Spleen (tissue), 11 donors: ENCODE measurements at regions not wholly inside any gene's neighbourhood (a gene's known extent, or its start where the extent isn't known, plus 50 kb on each side); places are given as distances from the start of the nearest gene placed in this dataset.

ENCODE experiments used
- DNase-seq: peaks from one replicate; pipeline ENCODE4 v3.0.0-alpha.2; 2020
- H3K27ac ChIP-seq, 8 donors: fragments of 200-600 bp; sonication (generic) in 7 of 8; 1 replicate in 4 of 8; 2 replicates in 4 of 8; pipeline versions ENCODE4 v1.5.0 to v1.8.0; 2016 to 2021; ENCODE audit warnings: inconsistent platforms in 4 of 8, mild to moderate bottlenecking in 4 of 8, moderate library complexity in 1 of 8
- H3K27me3 ChIP-seq, 7 donors: fragments of 200-600 bp; sonication (generic) in 6 of 7; replicated peaks in 1 of 7; 1 replicate in 4 of 7; 2 replicates in 3 of 7; pipeline versions ENCODE4 v1.5.0 to v1.8.0; 2016 to 2021; ENCODE audit warnings: inconsistent platforms in 3 of 7, mild to moderate bottlenecking in 1 of 7
- H3K36me3 ChIP-seq, 6 donors: fragments of 200-600 bp; sonication (generic) in 5 of 6; 1 replicate in 4 of 6; 2 replicates in 2 of 6; pipeline versions ENCODE4 v1.5.0 to v1.8.0; 2016 to 2021; ENCODE audit warnings: inconsistent platforms in 2 of 6
- H3K4me1 ChIP-seq, 6 donors: fragments of 200-600 bp; sonication (generic) in 5 of 6; 1 replicate in 3 of 6; 2 replicates in 3 of 6; pipeline versions ENCODE4 v1.5.0 to v1.8.0; 2016 to 2021; ENCODE audit warnings: inconsistent platforms in 3 of 6
- H3K4me3 ChIP-seq, 8 donors: fragments of 200-600 bp; sonication (generic) in 7 of 8; 1 replicate in 4 of 8; 2 replicates in 4 of 8; pipeline versions ENCODE4 v1.5.0 to v1.8.0; 2016 to 2021; ENCODE audit warnings: inconsistent platforms in 4 of 8, mild to moderate bottlenecking in 4 of 8, moderate library complexity in 2 of 8
- H3K9me3 ChIP-seq, 8 donors: fragments of 200-600 bp; sonication (generic) in 7 of 8; 1 replicate in 4 of 8; 2 replicates in 4 of 8; pipeline versions ENCODE4 v1.5.0 to v1.8.0; 2016 to 2021; ENCODE audit warnings: inconsistent platforms in 4 of 8
- POLR2A ChIP-seq, 3 donors: fragments of 450-650 bp; IDR thresholded peaks; one replicate each; pipeline ENCODE4 v1.5.1; 2017; ENCODE audit warnings: antibody characterized with exemption in 3 of 3, mild to moderate bottlenecking in 1 of 3
- POLR2AphosphoS5 ChIP-seq, 3 donors: sonication (generic); formaldehyde crosslinking; IDR thresholded peaks; one replicate each; pipeline ENCODE4 v1.5.1; 2017; ENCODE audit warnings: antibody characterized with exemption in 3 of 3
- WGBS, 5 donors: extraction: QIAGEN DNeasy Blood & Tissue Kit in 3 of 5; methylation state at CpG; one replicate each; pipeline versions ENCODE4 v1.1.5 to v1.1.7; 2013 to 2018; 5-methylcytosine and 5-hydroxymethylcytosine counted together
- intact Hi-C: fragments of 100-400 bp; cut with DNase I; formaldehyde crosslinking; loops from one replicate; pipeline ENCODE4 v1.15.0; 2023; ENCODE audit warnings: low total_unique reads
- TF ChIP-seq, protein P1 (sequence below), 11 experiments: fragments of 200-600 bp in 7 of 11; fragments of 450-650 bp in 4 of 11; sonication (generic) in 4 of 11; IDR thresholded peaks in 8 of 11; conservative IDR thresholded peaks in 3 of 11; 1 replicate in 7 of 11; 2 replicates in 4 of 11; pipeline versions ENCODE4 v1.4.0 to v1.8.0; 2016 to 2021; ENCODE audit warnings: antibody characterized with exemption in 11 of 11, inconsistent platforms in 4 of 11, mild to moderate bottlenecking in 1 of 11
- donor health status: healthy with polysubstance abuse.
- donor health status: DM: no; HTN: no; CAD: no; lungs with moderate emphysema.
- donor health status: DM: no; HTN: no; CAD: no.
- donor health status: Bipolar disorder and iron deficiency.
- donor health status: healthy.
- donor health status: DM: no; HTN: no; CAD: no.
- donor health status: DM: yes; HTN: yes; CAD: no.

DNA sequence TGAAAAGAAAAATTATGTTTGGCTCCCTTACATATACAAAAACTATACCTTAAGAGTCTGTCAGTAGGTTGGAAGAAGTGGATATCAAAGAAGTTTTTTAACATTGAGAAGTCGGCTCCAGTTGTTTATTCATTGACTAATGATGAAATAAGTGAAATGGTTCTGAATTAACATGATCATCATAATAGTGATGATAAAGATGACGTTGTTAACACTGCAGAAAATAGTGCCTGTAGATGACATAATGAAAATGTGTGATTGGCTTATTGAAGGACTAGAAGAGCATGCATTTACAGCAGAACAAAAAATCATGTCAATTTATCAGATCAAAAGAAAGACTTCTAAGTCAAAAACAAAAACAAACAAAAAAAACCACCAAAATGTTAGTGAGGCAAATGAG lies 1125.4 kb upstream of the NXPH2 start:
- no peak for TF ChIP-seq POLR2A (IDR thresholded peaks at IDR 0.05)
- TF ChIP-seq, protein P1, sequence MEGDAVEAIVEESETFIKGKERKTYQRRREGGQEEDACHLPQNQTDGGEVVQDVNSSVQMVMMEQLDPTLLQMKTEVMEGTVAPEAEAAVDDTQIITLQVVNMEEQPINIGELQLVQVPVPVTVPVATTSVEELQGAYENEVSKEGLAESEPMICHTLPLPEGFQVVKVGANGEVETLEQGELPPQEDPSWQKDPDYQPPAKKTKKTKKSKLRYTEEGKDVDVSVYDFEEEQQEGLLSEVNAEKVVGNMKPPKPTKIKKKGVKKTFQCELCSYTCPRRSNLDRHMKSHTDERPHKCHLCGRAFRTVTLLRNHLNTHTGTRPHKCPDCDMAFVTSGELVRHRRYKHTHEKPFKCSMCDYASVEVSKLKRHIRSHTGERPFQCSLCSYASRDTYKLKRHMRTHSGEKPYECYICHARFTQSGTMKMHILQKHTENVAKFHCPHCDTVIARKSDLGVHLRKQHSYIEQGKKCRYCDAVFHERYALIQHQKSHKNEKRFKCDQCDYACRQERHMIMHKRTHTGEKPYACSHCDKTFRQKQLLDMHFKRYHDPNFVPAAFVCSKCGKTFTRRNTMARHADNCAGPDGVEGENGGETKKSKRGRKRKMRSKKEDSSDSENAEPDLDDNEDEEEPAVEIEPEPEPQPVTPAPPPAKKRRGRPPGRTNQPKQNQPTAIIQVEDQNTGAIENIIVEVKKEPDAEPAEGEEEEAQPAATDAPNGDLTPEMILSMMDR (IDR thresholded peaks at IDR 0.05 in 8 of 11, conservative IDR thresholded peaks at IDR 0.05 in 3 of 11) = no peak
- no peak for TF ChIP-seq POLR2AphosphoS5 (IDR thresholded peaks at IDR 0.05)
- no peaks in the 10 kb centered on the region for H3K9me3 ChIP-seq
- WGBS, 5 donors = 72 to 79% (median 76%) methylated on average over 2 of the region's 2 CpGs
- intact Hi-C loops = no loop called here
- no peak overlapping the region for H3K4me3 ChIP-seq
- no peak for DNase-seq
- no peaks in the 10 kb centered on the region for H3K27me3 ChIP-seq
- H3K36me3 ChIP-seq = no peaks in the 10 kb centered on the region
- H3K4me1 ChIP-seq = no peaks in the 10 kb centered on the region
- H3K27ac ChIP-seq = no peak overlapping the region

DNA sequence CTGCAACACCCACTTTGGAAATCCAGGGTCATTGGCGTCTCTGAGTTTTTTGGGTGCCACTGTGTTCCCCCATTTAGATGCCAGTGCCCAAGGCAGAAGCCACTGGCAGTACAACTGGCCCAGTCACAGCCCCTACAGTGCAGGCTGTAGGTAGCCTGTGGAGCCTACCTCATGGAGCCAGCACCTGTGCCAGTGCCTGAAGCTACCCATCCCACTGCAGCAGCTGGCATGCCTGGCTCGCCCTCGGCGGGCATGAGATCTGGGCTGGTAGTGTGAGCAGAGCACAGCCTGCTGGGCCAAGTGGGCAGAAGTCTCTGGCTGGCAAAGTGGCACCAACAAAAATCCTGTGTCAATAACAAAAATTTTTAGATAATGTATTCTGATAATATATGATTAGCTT lies 1111.4 kb upstream of the NXPH2 start:
- no peak for DNase-seq
- WGBS, 5 donors = 73 to 95% (median 86%) methylated on average over 4 of the region's 4 CpGs
- Histone ChIP-seq H3K9me3 (peaks cover 0 to 13% (median 5%) of the 10 kb centered on the region in 8 donors), H3K4me1 (no peaks in the 10 kb centered on the region), H3K4me3 (no peak overlapping the region), H3K27ac (no peak overlapping the region), H3K36me3 (no peaks in the 10 kb centered on the region), H3K27me3 (no peaks in the 10 kb centered on the region)
- intact Hi-C loops = no loop called here
- TF ChIP-seq POLR2AphosphoS5 (IDR thresholded peaks at IDR 0.05) (no peak), POLR2A (IDR thresholded peaks at IDR 0.05) (no peak)
- TF ChIP-seq, protein P1 (IDR thresholded peaks at IDR 0.05 in 8 of 11, conservative IDR thresholded peaks at IDR 0.05 in 3 of 11) = no peak

DNA sequence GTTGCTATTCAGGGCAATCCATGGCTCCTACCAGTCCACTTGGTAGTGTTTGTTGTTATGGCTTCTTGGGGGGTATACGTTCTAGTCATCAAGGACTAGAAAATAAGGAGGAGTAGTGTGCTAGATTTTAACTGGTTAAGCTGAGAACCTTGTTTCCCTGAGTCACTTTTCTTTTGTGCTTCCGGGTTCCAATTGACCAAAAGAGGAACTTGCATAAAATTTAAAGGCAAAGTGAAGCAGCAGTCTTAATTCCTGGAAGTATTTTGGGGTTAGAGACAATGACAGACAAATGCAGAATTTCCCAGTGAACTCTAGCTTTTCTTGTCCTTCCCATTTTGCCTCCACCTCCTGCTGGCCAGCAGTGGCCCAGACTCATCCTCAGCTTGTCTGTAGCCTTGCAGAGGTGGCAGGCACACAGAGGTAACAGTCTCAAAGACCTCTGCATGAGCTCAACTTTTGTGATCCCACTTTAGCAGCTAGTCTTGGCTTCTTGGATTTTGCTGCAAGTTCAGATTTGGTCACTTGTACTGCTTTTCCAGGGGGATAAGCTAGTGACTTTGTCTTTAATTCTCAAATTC lies 1105.8 kb upstream of the NXPH2 start:
- no peaks in the 10 kb centered on the region for H3K4me1 ChIP-seq
- 35 to 49% (median 46%) methylated on average over 2 of the region's 2 CpGs for WGBS, 5 donors
- peaks cover 0 to 18% (median 8%) of the 10 kb centered on the region in 8 donors for H3K9me3 ChIP-seq
- no peak overlapping the region for H3K27ac ChIP-seq
- no peak for TF ChIP-seq POLR2AphosphoS5 (IDR thresholded peaks at IDR 0.05)
- TF ChIP-seq POLR2A (IDR thresholded peaks at IDR 0.05) = no peak
- TF ChIP-seq, protein P1 (IDR thresholded peaks at IDR 0.05 in 8 of 11, conservative IDR thresholded peaks at IDR 0.05 in 3 of 11) = no peak
- no peaks in the 10 kb centered on the region for H3K36me3 ChIP-seq
- H3K27me3 ChIP-seq = no peaks in the 10 kb centered on the region
- no peak overlapping the region for H3K4me3 ChIP-seq
- no peak for DNase-seq
- intact Hi-C loops = no loop called here

DNA sequence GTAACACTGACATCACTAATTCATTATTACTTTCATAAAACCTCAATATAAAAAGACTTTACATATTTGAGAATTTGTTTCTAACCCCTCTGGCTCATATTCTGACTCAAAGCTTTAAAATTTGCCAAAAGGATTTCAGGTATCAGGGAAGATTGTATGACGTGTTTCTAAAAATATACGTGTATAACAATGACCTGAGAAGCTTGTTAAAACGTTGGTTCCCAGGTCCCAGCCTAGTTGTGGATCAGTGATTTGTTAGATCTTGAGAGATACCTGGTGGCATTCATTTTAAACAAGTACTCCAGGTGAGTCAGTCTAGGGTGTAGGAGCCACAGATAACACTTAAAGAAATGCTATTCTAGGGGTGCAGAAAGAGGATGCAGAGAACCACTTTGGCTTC lies 1096.8 kb upstream of the NXPH2 start:
- Histone ChIP-seq H3K4me1 (no peaks in the 10 kb centered on the region), H3K9me3 (peaks cover 0 to 4% (median 0%) of the 10 kb centered on the region in 8 donors), H3K36me3 (no peaks in the 10 kb centered on the region), H3K27me3 (no peaks in the 10 kb centered on the region), H3K27ac (no peak overlapping the region), H3K4me3 (no peak overlapping the region)
- WGBS, 5 donors = 74 to 88% (median 81%) methylated on average over 3 of the region's 3 CpGs
- TF ChIP-seq POLR2AphosphoS5 (IDR thresholded peaks at IDR 0.05) (no peak), POLR2A (IDR thresholded peaks at IDR 0.05) (no peak)
- TF ChIP-seq, protein P1 (IDR thresholded peaks at IDR 0.05 in 8 of 11, conservative IDR thresholded peaks at IDR 0.05 in 3 of 11) = no peak
- intact Hi-C loops = no loop called here
- DNase-seq = no peak
